HFF-Myc (cell line): ENCODE measurements at regions not wholly inside any gene's neighbourhood (a gene's known extent, or its start where the extent isn't known, plus 50 kb on each side); places are given as distances from the start of the nearest gene placed in this dataset.

Source experiments
- DNase-seq: peaks from one replicate; pipeline ENCODE4 v3.0.0-alpha.2; 2011; ENCODE audit warnings: low read depth; ENCODE audit errors: extremely low read depth
- H3K4me3 ChIP-seq: replicated peaks from 2 replicates; pipeline ENCODE4 v1.5.1; 2011; ENCODE audit warnings: low read depth, mild to moderate bottlenecking, control low read depth, low read length
- TF ChIP-seq, protein P1 (sequence below): IDR thresholded peaks from 2 replicates; pipeline ENCODE4 v1.5.1; 2012; ENCODE audit warnings: mild to moderate bottlenecking, low read depth, low read length, control low read depth; ENCODE audit errors: missing control alignments

DNA sequence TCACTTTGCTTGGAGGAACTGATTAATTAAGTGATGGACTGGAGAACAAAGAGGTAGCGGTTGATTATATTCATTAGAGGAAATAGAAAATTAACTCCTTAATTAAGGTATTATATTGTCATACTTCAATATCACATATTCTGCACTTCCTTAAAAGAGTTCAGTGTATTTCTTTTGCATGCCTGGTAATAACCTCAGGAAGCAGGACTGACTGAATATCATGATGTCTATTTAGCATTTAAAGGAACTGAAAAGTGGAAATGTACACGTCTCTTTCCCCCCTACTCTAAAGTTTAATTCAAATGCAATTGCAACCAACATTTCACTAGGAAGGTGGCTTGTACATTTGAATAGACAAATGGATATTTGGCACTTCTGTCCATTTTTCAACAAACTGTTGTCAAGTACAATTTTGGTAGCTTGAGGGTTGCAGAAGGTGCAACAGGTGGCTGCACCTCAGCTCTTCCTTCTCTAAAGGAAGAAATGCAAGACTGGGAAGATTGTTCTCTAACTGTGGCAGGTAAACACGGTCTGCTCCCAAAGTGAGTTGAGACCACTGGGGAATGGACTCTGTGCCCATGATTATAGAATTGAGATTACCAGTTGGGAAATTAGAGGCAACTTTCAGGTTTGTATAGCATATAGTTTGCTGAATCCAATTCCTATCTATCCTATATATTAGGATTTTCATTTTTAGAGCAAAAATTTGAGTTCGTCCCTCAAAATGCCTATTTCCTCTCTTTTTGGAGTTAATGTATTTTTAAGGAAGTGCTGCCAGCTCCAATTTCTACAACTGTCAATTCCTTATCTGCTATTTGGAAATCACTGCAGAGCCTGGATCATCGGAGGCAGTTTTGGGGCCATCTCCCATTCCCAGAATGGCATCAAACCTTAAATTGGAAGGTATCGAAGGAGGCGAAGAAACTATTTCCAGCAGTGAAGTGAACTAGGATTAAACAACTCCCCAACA lies 98.9 kb upstream of the TAF11L2 start:
- TF ChIP-seq, protein P1, sequence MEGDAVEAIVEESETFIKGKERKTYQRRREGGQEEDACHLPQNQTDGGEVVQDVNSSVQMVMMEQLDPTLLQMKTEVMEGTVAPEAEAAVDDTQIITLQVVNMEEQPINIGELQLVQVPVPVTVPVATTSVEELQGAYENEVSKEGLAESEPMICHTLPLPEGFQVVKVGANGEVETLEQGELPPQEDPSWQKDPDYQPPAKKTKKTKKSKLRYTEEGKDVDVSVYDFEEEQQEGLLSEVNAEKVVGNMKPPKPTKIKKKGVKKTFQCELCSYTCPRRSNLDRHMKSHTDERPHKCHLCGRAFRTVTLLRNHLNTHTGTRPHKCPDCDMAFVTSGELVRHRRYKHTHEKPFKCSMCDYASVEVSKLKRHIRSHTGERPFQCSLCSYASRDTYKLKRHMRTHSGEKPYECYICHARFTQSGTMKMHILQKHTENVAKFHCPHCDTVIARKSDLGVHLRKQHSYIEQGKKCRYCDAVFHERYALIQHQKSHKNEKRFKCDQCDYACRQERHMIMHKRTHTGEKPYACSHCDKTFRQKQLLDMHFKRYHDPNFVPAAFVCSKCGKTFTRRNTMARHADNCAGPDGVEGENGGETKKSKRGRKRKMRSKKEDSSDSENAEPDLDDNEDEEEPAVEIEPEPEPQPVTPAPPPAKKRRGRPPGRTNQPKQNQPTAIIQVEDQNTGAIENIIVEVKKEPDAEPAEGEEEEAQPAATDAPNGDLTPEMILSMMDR = no peak
- no peak for DNase-seq
- no peak overlapping the region for H3K4me3 ChIP-seq

DNA sequence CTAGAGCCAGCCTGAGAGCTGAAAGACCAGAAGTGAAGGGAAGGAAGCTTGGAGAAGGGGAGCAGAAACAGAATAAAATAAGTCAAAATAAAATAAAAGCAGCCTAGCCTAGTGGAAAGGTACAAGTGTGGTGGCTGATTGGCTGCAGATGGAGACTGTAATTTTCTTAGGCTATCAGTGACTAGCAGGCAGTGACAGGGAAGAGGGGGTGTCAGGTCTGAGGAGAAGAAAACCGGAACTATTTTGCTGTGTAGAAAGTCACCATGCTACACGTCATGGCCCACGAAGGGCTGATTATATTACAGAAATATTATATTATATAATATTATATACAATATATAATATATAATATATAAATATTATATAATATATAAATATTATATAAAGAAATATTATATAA lies 98.1 kb upstream of the TAF11L2 start:
- no peak overlapping the region for H3K4me3 ChIP-seq
- no peak for DNase-seq
- TF ChIP-seq, protein P1 = no peak

DNA sequence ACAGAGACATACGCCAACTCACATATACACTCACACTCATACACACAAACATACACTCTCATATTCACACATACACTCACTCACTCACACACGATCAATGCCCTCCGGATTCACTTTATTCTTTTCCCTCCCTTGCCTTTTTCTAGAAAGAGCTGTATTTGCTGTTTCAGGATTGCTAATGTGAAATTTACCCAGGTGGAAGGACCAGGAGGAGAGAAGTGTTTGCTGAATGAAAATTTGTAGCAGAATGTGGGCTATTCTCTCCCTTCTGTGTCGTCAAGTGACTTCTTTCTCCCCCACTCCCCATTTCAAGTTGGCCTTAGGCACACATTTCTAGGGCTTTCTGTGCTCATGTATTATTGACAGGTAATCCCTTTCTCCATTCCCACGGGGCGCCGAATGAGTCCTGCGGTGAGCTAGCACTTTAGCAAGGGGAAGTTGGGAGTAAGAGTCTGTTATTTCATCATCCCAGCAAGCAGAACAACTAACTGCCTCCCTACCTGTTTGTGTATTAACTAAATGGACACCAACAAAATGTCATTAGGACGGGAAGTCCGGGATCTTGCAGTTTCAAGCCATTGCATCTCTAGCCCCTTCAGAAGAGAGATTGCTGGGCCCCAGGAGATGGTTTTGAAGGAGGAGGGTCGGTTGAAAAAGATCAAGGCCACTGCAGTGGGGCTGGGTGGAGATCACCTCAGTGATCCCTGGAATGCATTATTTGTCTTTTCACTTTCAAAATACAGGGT lies 97.1 kb upstream of the TAF11L2 start:
- no peak for DNase-seq
- TF ChIP-seq, protein P1 = no peak
- H3K4me3 ChIP-seq = no peak overlapping the region

DNA sequence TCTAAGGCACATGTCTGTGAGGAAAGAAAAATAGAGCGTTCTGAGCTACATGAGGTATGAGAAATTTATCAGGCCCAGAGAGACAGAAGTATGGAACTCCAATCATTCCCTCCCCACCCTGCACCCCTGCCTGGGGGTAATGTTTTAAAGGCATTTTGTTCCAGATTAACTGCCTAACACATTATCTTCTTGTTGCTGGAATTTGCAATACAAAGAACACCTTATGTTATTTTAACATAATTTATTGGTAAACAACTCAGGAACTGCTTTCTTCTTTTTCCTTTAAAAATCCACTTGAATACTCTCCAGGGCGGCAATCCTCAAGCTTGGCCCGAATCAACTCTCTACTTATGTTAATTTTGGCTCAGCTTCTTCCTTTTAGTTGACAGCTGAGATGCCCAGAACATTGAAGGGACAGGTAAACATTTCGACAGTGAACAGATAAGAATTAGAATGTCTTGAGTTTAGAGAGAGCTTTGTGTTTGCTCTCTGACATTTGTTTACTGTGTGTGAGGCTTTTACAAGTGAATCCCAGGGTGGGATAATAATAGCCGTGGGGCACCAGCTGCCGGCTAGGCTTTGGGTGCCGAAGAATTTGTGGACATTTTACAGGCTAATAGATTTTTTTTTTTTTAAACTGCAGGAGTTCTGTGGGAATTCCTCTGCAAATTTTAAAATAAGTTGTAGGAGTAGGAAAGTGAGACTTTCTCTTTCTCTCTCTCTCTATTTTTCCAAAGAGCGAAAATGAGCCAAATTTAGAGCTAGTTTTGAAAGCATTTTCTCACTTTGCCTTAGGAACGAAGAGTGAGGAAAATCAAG lies 96.4 kb upstream of the TAF11L2 start:
- no peak for DNase-seq
- TF ChIP-seq, protein P1 = no peak
- H3K4me3 ChIP-seq = no peak overlapping the region

DNA sequence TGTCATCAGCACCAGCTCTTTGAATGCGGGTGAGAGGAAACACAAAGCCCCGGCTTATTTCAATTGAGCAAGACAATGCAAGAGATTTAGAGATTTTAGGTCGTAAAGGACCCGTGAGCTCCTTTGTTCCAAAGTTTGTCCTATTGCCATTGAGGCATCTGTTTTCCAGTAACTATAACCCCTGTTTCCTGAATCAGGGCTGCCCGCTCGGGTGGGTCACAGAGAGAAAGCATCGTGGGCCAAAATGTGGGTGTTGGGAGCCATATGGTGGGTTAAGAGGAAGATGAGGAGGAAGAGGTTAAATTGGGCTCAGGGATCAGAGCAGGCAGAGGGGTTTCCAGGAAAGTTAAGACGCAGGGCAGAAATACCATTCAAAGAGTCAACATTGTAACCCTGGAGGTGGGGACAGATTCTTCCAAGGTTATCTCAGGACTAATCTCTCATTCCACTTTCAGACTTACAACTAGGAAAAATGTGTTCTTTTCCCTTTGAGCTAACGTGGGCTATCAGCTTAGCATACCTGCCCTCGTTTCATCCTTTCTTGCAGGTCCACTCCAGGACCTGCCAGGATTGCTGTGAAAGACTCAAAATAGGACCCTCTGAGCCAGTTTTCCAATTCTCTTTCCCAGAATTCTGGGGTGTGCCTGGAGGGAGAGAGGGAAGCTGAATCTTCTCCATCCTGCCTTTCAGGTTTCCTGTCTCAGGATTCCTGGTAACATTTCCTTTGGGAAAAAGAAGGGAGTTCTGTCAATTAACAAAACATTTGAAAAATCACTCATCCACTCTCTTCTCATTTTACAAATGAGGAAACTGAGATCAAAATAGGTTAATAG lies 95.5 kb upstream of the TAF11L2 start:
- no peak for DNase-seq
- H3K4me3 ChIP-seq = no peak overlapping the region
- TF ChIP-seq, protein P1 = no peak
